Tibial artery (tissue), 4 donors: ENCODE measurements at regions not wholly inside any gene's neighbourhood (a gene's known extent, or its start where the extent isn't known, plus 50 kb on each side); places are given as distances from the start of the nearest gene placed in this dataset.

Source experiments
- DNase-seq, 2 donors: peaks; one replicate each; pipeline ENCODE4 v3.0.0-alpha.2; 2019
- H3K27ac ChIP-seq, 2 donors: fragments of 200-600 bp; sonication (generic) in 1 of 2; 1 replicate in 1 of 2; 2 replicates in 1 of 2; pipeline ENCODE4 v1.5.1; 2018 to 2019; ENCODE audit warnings: mild to moderate bottlenecking in 1 of 2
- H3K27me3 ChIP-seq, 2 donors: fragments of 200-600 bp; sonication (generic) in 1 of 2; one replicate each; pipeline versions ENCODE4 v1.5.1 to v1.6.0; 2016 to 2019
- H3K36me3 ChIP-seq, 3 donors: fragments of 200-600 bp; sonication (generic) in 2 of 3; one replicate each; pipeline ENCODE4 v1.5.1; 2016 to 2019; ENCODE audit warnings: mild to moderate bottlenecking in 2 of 3
- H3K4me1 ChIP-seq, 4 donors: fragments of 200-600 bp; sonication (generic) in 2 of 4; 1 replicate in 3 of 4; 2 replicates in 1 of 4; pipeline ENCODE4 v1.5.1; 2016 to 2019
- H3K4me3 ChIP-seq, 2 donors: fragments of 200-600 bp; sonication (generic) in 1 of 2; 1 replicate in 1 of 2; 2 replicates in 1 of 2; pipeline ENCODE4 v1.5.1; 2018 to 2019; ENCODE audit warnings: mild to moderate bottlenecking in 2 of 2
- H3K9me3 ChIP-seq, 3 donors: fragments of 200-600 bp; sonication (generic) in 1 of 3; one replicate each; pipeline ENCODE4 v1.5.1; 2016 to 2019
- intact Hi-C: fragments of 100-400 bp; cut with DNase I; formaldehyde crosslinking; loops from one replicate; pipeline ENCODE4 v1.15.0; 2023; ENCODE audit warnings: low total_unique reads
- TF ChIP-seq, protein P1 (sequence below), 2 experiments: fragments of 200-600 bp in 1 of 2; fragments of 450-650 bp in 1 of 2; IDR thresholded peaks; one replicate each; pipeline ENCODE4 v1.5.1; 2017 to 2019; ENCODE audit warnings: antibody characterized with exemption in 2 of 2, mild to moderate bottlenecking in 1 of 2, moderate library complexity in 1 of 2

DNA sequence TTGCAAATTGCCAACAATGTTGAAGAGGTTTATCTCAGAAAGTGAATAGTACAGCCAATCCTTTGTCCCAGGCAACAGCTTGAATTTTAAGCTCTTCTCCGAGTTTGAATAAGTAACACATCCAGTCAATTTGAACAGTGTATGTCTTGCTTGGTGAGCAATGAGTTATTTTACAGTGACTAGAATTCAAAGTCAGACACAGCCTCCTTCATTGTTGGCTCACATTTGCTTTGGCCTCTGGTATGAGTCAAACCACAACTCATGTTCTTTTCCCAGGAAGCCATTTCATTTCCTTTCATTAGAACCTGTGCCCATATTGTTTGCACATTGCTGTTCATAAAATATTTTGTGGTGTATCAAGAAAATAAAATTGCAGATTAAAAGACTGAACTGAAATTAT is 622.0 kb upstream of the DAB2 start:
- no peak for DNase-seq
- no peak overlapping the region for H3K27ac ChIP-seq
- H3K9me3 ChIP-seq = no peaks in the 10 kb centered on the region
- H3K4me3 ChIP-seq = no peak overlapping the region
- H3K4me1 ChIP-seq = no peaks in the 10 kb centered on the region
- no peaks in the 10 kb centered on the region for H3K27me3 ChIP-seq
- intact Hi-C loops = no loop called here
- TF ChIP-seq, protein P1, sequence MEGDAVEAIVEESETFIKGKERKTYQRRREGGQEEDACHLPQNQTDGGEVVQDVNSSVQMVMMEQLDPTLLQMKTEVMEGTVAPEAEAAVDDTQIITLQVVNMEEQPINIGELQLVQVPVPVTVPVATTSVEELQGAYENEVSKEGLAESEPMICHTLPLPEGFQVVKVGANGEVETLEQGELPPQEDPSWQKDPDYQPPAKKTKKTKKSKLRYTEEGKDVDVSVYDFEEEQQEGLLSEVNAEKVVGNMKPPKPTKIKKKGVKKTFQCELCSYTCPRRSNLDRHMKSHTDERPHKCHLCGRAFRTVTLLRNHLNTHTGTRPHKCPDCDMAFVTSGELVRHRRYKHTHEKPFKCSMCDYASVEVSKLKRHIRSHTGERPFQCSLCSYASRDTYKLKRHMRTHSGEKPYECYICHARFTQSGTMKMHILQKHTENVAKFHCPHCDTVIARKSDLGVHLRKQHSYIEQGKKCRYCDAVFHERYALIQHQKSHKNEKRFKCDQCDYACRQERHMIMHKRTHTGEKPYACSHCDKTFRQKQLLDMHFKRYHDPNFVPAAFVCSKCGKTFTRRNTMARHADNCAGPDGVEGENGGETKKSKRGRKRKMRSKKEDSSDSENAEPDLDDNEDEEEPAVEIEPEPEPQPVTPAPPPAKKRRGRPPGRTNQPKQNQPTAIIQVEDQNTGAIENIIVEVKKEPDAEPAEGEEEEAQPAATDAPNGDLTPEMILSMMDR (IDR thresholded peaks at IDR 0.05) = no peak
- H3K36me3 ChIP-seq = no peaks in the 10 kb centered on the region

DNA sequence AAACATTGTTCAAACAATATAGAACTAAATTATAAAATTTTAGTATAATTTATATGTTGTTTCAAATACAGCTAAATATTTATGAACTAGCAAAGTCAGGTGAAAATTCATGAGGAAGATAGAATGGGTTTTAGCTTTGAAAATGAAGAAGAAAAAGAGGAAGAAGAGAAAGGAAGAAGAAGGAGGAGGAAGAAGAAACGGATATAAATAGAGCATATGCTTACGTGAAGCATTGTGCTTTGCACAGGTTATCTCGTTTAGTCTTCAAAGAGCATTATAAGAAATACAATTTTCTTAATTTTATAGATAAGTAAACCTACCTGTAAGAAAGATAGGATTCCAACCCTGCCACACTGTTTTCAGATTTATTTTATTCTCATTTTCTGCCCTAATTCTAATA is 620.6 kb upstream of the DAB2 start:
- no peak overlapping the region for H3K4me3 ChIP-seq
- no peaks in the 10 kb centered on the region for H3K36me3 ChIP-seq
- H3K27ac ChIP-seq = no peak overlapping the region
- H3K4me1 ChIP-seq = no peaks in the 10 kb centered on the region
- no peaks in the 10 kb centered on the region for H3K27me3 ChIP-seq
- intact Hi-C loops = no loop called here
- TF ChIP-seq, protein P1 (IDR thresholded peaks at IDR 0.05) = no peak
- no peaks in the 10 kb centered on the region for H3K9me3 ChIP-seq
- DNase-seq = no peak

DNA sequence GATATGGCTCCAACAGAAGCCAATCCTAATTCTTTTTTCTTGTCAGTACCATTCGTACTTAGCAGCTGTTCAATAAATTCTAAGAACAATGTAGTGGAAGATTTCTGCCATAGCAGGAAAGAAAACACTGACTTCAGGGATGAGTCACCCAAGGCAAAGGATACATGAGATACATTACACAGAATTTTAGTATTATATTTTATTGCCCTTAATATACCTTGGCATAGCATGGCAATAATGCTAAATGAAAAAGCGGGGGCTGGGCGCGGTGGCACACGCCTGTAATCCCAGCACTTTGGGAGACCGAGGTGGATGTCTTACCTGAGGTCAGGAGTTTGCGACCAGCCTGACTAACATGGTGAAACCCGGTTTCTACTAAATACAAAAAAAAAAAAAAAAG is 619.1 kb upstream of the DAB2 start:
- Histone ChIP-seq H3K36me3 (no peaks in the 10 kb centered on the region), H3K4me3 (no peak overlapping the region)

DNA sequence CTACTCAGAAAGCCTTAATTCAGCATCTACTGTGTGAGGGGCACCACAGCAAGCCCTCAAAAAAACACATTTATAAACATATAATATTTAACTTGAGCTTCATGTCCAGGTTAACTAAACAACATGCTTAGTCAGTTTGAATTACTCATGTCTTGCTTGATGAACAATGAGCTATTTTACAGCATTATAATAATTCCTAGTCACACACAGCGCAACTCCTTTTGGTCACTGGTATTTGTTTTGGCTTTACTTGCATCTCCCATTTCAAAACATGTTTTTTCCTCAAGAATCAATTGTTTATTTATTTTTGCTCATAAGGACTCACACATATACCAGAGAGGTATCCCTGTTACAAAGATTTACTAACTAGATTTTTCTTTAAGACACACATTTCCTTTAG is 616.7 kb upstream of the DAB2 start:
- Histone ChIP-seq H3K9me3 (no peaks in the 10 kb centered on the region), H3K4me3 (no peak overlapping the region), H3K4me1 (no peaks in the 10 kb centered on the region), H3K27ac (no peak overlapping the region), H3K27me3 (no peaks in the 10 kb centered on the region), H3K36me3 (no peaks in the 10 kb centered on the region)
- DNase-seq = no peak
- intact Hi-C loops = no loop called here
- TF ChIP-seq, protein P1 (IDR thresholded peaks at IDR 0.05) = no peak

More for the DNA sequence above, 619.1 kb upstream of the DAB2 start:
- DNase-seq = no peak
- Histone ChIP-seq H3K27me3 (no peaks in the 10 kb centered on the region), H3K9me3 (no peaks in the 10 kb centered on the region), H3K27ac (no peak overlapping the region), H3K4me1 (no peaks in the 10 kb centered on the region)
- intact Hi-C loops = no loop called here
- TF ChIP-seq, protein P1 (IDR thresholded peaks at IDR 0.05) = no peak

DNA sequence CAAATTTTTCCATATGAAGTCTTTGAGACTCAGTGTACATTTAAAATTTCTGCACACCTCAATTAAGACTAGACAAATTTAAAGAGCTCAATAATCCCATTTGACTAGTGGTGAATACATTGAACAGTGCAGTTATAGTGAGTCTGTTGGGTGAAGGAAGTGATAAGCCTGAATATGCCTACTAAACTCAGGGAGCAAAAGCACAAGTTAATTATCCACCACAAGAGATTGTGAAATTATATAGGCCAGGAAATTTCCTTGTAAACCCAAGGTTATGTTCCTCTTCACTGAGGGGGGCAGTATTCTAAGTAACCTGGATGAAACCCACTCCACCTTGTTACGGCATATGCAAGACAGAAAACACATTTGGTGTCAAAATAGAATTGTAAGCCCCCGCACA is 612.9 kb upstream of the DAB2 start:
- no peaks in the 10 kb centered on the region for H3K27me3 ChIP-seq
- no peak overlapping the region for H3K4me3 ChIP-seq
- no peaks in the 10 kb centered on the region for H3K9me3 ChIP-seq
- no peaks in the 10 kb centered on the region for H3K4me1 ChIP-seq
- DNase-seq = no peak
- no peaks in the 10 kb centered on the region for H3K36me3 ChIP-seq
- TF ChIP-seq, protein P1 (IDR thresholded peaks at IDR 0.05) = no peak
- intact Hi-C loops = no loop called here
- H3K27ac ChIP-seq = no peak overlapping the region

DNA sequence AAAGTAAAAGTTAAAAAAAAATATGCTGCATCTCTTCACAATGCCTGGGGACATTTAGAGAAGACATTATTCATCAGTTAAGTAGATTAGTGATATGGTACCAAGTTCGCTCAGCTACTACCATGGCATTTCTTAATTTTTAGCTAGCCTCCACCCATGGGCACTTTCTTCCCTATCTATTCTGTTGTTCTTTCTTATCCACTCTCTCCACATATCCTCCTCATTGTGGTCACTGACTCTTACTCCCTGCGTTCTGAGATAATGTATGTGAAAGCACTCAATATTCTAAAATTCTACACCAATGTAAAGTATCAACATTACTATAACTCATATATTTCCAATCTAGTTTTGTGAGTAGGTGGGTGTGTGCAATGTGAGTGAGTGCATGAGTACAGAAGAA is 609.7 kb upstream of the DAB2 start:
- TF ChIP-seq, protein P1 (IDR thresholded peaks at IDR 0.05) = no peak
- Histone ChIP-seq H3K4me3 (no peak overlapping the region), H3K27ac (no peak overlapping the region), H3K36me3 (no peaks in the 10 kb centered on the region), H3K27me3 (no peaks in the 10 kb centered on the region), H3K4me1 (no peaks in the 10 kb centered on the region), H3K9me3 (no peaks in the 10 kb centered on the region)
- DNase-seq = no peak
- intact Hi-C loops = no loop called here
